BJ (cell line): ENCODE measurements at regions not wholly inside any gene's neighbourhood (a gene's known extent, or its start where the extent isn't known, plus 50 kb on each side); places are given as distances from the start of the nearest gene placed in this dataset.
"Not testable (repeated sequence)": the region's sequence is repeated elsewhere in the genome, so short reads cannot be mapped to it uniquely, and the experiment has no call there.

Source experiments
- CTCF ChIA-PET: fragments of 350-600 bp; formaldehyde crosslinking; extraction: SDS; loops from one replicate; lab custom pipeline; 2021; ENCODE audit warnings: antibody characterized with exemption, inconsistent platforms; lab: Yijun Ruan, JAX
- POLR2A ChIA-PET: fragments of 300-600 bp; sonication (Branson Sonifier 250); formaldehyde crosslinking; extraction: SDS; loops from one replicate; lab custom pipeline; 2021; ENCODE audit warnings: antibody characterized with exemption; lab: Charles Lee
- DNase-seq: peaks from one replicate; pipeline ENCODE4 v3.0.0-alpha.2; 2011; ENCODE audit warnings: low read depth
- H3K27me3 ChIP-seq: 2 replicates; pipeline ENCODE4 v1.6.0; 2011; ENCODE audit warnings: low read length; ENCODE audit not compliant: control insufficient read depth, insufficient read depth
- H3K36me3 ChIP-seq: 2 replicates; pipeline ENCODE4 v1.5.1; 2011; ENCODE audit warnings: low read length; ENCODE audit not compliant: control insufficient read depth, insufficient read depth
- H3K4me3 ChIP-seq: 2 replicates; pipeline ENCODE4 v1.5.1; 2011; ENCODE audit warnings: low read depth, mild to moderate bottlenecking, control low read depth, low read length
- TF ChIP-seq, protein P1 (sequence below): IDR thresholded peaks from 2 replicates; pipeline ENCODE4 v1.5.1; 2011; ENCODE audit warnings: low read depth, mild to moderate bottlenecking, control low read depth, inconsistent platforms, low read length, moderate library complexity; ENCODE audit not compliant: insufficient read depth

- ChIA-PET CTCF (interaction anchor here (0.9 kb wide), 1 partner anchor 189 kb away, joined by 3 read pairs; no protein-coding TSS in a partner anchor), POLR2A (no interaction called here)
- Histone ChIP-seq H3K27me3 (no peaks in the 10 kb centered on the region), H3K36me3 (no peaks in the 10 kb centered on the region), H3K4me3 (no peak overlapping the region)
- no peak for DNase-seq
- TF ChIP-seq, protein P1, sequence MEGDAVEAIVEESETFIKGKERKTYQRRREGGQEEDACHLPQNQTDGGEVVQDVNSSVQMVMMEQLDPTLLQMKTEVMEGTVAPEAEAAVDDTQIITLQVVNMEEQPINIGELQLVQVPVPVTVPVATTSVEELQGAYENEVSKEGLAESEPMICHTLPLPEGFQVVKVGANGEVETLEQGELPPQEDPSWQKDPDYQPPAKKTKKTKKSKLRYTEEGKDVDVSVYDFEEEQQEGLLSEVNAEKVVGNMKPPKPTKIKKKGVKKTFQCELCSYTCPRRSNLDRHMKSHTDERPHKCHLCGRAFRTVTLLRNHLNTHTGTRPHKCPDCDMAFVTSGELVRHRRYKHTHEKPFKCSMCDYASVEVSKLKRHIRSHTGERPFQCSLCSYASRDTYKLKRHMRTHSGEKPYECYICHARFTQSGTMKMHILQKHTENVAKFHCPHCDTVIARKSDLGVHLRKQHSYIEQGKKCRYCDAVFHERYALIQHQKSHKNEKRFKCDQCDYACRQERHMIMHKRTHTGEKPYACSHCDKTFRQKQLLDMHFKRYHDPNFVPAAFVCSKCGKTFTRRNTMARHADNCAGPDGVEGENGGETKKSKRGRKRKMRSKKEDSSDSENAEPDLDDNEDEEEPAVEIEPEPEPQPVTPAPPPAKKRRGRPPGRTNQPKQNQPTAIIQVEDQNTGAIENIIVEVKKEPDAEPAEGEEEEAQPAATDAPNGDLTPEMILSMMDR = no peak
Observed at GRCh38 chr10:44743535-44743934, 167.6 kb upstream of the TMEM72 start.

GRCh38 chr10:44745920-44746319 lies 165.2 kb upstream of the TMEM72 start:
- Histone ChIP-seq H3K27me3 (no peaks in the 10 kb centered on the region), H3K36me3 (no peaks in the 10 kb centered on the region), H3K4me3 (no peak overlapping the region)
- DNase-seq = no peak
- TF ChIP-seq, protein P1 = no peak
- CTCF ChIA-PET = interaction anchor here (0.6 kb wide), 1 partner anchor 31 kb away, joined by 4 read pairs; no protein-coding TSS in a partner anchor
- POLR2A ChIA-PET = no interaction called here

- Histone ChIP-seq H3K36me3 (no peaks in the 10 kb centered on the region), H3K27me3 (no peaks in the 10 kb centered on the region), H3K4me3 (no peak overlapping the region)
- POLR2A ChIA-PET = no interaction called here
- CTCF ChIA-PET = no interaction called here
- DNase-seq = no peak
- TF ChIP-seq, protein P1 = no peak
Observed at GRCh38 chr10:44747593-44748172, 163.5 kb upstream of the TMEM72 start.

DNA sequence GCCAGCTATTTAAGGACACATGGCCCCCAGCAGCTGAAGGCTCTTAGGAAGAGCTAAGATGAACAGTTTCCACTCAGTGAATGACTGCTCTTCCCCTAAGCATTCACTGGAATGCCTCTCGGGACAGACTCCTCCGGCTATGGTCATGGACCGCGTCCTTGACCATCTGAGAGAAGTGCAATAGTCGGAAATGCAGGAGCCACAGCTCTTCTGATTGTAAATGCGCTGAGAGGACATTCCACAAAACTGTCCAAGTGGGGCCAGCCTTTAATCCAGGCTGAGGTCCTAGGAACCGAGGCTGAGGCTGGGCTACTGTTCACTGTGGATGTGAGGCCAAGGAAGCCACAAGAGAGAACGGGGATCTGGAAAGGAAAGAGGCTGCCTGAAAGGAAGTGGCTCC lies 162.0 kb upstream of the TMEM72 start:
- ChIA-PET POLR2A (no interaction called here), CTCF (interaction anchor here (1.2 kb wide), 1 partner anchor 84 kb away, joined by 4 read pairs; no protein-coding TSS in a partner anchor)
- no peaks in the 10 kb centered on the region for H3K36me3 ChIP-seq
- TF ChIP-seq, protein P1 = no peak
- H3K4me3 ChIP-seq = no peak overlapping the region
- no peak for DNase-seq
- H3K27me3 ChIP-seq = no peaks in the 10 kb centered on the region

DNA sequence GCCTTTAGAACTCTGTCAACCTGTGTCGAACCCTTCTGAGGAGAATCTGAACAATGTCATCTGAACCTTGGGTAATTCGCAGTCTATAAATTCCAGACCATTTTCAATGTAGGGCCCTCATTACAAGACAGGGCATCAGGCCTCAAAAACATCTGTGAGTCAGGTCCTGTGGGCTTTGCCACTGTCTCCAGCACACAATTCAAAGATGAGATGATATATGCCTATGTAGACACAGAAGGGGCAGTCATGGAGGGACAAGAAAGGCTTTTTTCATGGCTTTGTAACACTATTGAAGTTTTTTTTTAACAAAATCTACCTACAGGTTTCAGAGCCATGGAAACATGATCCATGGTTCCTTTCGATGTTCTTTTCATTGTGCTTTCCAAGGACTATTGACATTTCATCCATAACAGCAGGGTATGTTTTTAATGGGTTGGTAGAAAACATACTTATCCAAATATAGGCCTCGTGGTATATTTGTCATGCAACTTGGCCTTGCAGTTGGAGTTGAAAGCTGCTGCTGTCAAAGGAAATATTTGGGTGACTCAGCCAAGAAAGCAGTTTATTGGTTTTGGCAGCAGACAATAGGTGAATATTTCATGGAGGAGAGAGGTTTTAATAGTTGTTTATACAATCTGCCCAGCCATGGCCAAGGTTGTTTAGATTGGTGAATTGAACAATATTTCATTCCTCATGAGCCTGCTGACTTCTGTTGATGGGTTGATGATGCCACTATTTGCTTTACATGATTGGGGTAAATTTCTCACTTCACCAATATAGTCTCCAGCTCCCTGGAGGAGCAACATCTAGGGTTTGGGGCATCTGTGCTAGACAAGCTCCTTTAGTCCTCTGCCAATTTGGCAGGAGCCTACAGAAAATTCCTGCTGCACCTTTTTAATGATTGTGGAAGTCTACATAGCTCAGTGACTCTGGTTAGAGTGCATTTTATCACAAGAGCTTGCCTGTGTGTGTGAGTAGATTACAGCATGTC lies 158.4 kb upstream of the TMEM72 start:
- H3K27me3 ChIP-seq = no peaks in the 10 kb centered on the region
- TF ChIP-seq, protein P1 = no peak
- POLR2A ChIA-PET = no interaction called here
- no peak overlapping the region for H3K4me3 ChIP-seq
- CTCF ChIA-PET = interaction anchor here (0.7 to 1.1 kb wide), 2 partner anchors 11 to 233 kb away, joined by 3 read pairs; no protein-coding TSS in a partner anchor
- no peaks in the 10 kb centered on the region for H3K36me3 ChIP-seq
- peak; percentile 78 for DNase-seq

- H3K4me3 ChIP-seq, H3K27me3 ChIP-seq, H3K36me3 ChIP-seq, POLR2A ChIA-PET, DNase-seq, CTCF ChIA-PET: not testable (repeated sequence)
Observed at GRCh38 chr10:44754355-44754754, 156.8 kb upstream of the TMEM72 start.
